HG03460 (cell line): ENCODE measurements at regions not wholly inside any gene's neighbourhood (a gene's known extent, or its start where the extent isn't known, plus 50 kb on each side); places are given as distances from the start of the nearest gene placed in this dataset.
"Not testable (repeated sequence)": the region's sequence is repeated elsewhere in the genome, so short reads cannot be mapped to it uniquely, and the experiment has no call there.

Source experiments
- ATAC-seq: cut with Tn5 transposase; IDR thresholded peaks from one replicate; pipeline ENCODE4 v1.9.1; 2021; ENCODE audit not compliant: unreplicated experiment

DNA sequence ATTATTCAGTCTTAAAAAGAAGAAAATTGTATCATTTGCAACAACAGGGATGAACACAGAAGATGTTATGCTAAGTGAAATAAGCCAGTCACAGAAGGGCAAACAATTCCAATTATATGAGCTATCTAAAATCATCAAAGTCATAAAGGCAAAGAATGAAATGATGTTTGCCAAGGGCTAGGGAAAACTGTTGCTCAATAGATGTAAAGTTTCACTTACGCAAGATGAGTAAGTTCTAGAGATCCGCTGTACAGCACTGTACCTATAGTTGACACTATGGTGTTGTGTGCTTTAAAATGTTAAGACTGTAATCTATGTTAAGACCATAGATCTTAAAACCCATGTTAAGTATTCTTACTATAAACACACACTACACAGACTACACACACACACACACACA, 904.6 kb upstream of the LRRN3 start:
- ATAC-seq: no peak

DNA sequence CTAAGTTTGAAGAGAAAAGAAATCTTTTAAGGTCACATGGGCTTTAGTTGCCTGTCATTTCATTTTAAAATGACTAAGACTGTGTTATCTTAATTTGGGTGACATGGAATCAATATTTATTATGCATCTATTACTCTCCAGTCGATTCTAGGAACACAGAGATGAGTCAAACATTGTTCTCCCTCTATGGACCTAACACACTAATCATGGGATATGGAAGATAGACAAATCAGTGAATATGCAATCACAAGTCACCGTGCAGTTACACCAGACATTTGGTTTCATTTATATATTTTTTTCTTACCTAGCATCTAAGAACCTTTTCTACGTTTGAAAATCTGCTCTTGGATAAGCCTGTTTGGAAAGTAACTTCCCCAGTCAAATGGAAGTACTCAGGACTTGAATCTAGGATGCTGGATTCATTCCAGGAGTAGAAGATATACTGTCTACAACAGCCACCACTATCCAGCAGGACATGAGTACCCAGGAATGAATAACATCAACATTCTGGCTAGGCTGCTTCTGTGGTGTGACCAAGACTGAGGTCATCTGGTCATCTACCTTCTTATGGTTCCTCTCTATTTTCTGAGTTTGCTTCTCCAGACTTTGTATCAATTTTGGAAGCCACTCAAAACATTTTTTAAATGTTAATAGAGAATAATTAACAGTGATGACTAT, 902.9 kb upstream of the LRRN3 start:
- no peak for ATAC-seq

DNA sequence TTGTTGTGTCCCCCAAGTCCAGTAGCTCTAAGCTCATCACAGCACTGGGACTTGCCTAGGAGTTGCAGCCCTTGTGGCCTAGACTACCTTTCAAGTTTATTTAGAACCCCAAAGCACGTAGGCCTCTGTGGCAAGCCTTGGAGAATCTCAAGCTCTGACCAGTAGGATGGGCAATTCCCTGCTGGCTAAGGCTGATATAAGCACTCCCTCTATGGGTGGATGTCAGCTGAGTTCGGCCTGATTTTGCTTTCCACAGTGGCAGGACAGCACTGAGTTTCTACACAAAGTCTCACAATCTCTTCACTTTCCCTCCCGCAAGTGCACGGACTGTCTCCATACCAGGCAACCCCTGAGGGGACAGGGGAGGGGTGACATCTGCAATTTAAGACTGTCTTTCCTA, 886.4 kb upstream of the LRRN3 start:
- no peak for ATAC-seq

DNA sequence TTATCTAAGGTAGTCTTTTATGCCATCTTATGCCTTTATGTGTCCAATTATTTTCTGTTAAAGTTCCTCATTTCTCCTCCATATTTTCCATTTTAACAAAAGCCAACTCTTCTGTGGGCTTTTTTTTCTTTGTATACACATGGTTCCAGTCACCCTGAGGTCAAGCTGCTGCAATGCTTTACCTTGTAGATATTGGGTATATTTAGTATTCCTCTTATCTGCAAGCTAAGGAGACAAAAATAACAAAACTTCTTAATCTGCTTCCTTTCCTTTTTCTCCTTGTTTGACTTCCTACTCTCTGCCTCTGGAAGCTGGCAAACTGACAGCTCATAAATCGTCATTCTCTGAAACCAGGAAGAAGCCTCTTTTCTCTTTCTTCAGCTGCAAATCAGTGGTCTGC, 885.0 kb upstream of the LRRN3 start:
- ATAC-seq: no peak

GRCh38 chr7:110209884-110210283, 881.0 kb upstream of the LRRN3 start:
- ATAC-seq: no peak

DNA sequence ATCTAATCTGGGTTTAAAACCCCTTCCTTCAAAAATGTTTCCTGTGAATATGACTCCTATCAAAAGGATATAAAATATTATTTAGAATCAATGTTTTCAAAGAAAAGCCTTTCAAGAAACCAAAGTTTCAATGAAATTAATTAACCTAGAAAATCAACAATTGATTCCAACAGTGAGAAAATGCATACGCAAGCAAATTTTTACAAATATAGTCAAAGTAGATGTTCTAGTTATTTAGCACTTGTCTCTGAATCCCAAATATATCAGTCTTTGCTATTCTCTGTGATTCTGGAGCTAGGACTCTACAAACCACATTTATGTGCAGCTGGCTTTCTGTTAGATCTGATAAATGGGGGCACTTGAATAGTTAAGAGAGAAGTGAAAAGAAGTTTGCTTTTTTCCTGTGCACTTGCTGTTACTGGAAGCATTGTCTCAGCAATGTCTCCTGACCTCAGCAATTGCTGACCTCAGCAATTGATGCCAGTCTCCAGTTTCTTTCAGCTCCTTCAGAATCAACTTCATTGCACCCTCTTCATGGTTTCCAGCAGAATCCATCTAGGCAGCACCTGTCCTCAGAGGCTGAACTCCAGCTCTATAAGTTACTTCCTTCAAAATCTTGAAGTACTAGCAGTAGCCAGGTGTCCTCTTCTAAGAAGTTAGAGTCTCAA, 879.9 kb upstream of the LRRN3 start:
- no peak for ATAC-seq

DNA sequence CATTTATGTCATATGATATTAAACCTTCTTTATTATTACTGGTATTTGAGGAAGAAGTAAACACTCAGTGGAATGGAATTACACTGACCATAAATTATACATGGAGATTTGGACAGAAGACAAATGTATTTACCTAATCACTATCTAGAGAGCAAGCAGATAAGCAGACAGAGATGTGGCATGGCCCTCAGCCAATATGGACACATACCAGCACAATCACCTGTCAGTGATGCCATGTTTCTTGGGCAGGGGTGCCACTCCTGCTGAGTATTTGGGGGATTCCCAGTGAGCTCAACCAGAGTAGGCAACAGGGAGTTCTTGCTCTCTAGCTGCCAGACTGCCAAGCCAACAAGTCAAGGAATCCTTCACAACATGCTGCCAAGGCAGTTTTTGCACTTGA, 866.3 kb upstream of the LRRN3 start:
- no peak for ATAC-seq

GRCh38 chr7:110246118-110246517, 844.8 kb upstream of the LRRN3 start:
- ATAC-seq: no peak

DNA sequence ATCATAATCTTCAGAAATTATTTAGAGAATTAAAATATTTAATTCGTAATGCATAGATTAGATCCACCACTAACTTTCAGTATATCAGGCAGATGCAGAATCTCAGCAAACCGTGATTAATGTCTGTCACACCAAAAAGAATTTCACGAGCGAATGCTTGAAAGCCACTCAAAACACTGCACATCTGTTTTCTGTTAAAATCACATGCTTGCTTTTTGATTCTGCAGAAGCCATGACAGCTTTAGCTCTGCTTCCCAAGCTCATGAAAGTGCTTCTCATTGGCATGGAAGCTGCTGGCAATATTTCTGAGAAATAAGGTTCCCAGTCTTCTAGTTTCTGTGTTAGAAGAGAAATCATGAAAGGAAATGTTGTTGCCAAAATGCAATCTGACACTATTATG, 837.8 kb upstream of the LRRN3 start:
- ATAC-seq: no peak

DNA sequence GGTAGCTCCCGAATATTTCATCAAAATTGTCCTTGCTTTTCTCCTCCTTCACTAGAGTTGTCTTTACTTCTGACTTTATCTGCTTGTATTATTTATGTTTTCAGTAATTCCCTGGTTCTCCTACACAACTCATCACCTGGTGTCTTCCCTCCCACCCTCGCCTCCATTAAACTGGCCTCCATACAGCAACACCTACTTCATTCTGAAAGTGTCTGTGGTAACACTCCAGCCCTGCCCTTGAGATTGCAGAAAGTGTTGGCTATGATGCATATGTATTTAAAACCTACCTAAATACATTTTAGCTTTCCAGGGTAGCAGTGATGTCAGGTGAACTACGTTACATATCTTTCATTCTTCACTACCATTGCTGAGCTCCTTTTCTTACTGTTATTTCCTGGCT, 833.3 kb upstream of the LRRN3 start:
- no peak for ATAC-seq

DNA sequence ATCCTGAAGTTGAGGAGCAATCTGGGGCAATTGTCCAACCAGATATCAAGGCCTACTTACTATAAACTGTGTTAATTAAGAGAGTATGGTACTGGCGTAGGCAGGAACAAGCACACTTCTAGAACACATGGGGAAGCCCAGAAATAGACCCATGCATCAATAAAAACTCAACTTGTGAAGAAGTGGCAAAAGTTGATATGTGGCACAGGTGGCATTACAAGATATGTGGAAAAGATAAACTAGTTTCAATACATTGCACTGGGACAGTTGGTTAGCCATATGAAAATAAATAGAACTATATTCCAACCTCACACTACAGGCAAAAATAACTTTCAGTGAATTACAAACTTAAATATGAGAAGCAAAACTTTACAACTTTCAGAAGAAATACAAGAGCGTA, 828.7 kb upstream of the LRRN3 start:
- no peak for ATAC-seq

GRCh38 chr7:110264288-110264687, 826.6 kb upstream of the LRRN3 start:
- no peak for ATAC-seq

DNA sequence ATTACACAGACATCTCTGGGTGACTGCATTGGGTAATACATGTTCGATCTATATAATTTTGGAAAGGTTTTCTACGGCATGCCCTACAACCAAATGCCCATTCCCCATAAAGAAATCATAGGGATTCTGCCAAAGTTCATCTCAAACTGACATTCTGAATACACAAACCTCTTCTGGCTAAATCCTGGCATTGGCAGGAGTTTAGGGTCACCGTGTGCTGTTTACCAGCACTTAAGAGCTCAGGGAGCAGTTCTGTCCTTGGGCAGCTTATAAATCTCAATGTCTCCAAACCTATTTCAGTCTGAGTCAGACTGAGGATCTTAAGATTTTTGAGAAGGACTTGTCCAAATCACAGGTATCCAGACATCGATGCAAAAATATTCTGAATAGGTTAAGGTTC, 809.6 kb upstream of the LRRN3 start:
- no peak for ATAC-seq

GRCh38 chr7:110283056-110283455, 807.9 kb upstream of the LRRN3 start:
- ATAC-seq: no peak

- ATAC-seq: no peak
These were observed 799.5 kb upstream of the LRRN3 start for GRCh38 chr7:110291430-110291829.

DNA sequence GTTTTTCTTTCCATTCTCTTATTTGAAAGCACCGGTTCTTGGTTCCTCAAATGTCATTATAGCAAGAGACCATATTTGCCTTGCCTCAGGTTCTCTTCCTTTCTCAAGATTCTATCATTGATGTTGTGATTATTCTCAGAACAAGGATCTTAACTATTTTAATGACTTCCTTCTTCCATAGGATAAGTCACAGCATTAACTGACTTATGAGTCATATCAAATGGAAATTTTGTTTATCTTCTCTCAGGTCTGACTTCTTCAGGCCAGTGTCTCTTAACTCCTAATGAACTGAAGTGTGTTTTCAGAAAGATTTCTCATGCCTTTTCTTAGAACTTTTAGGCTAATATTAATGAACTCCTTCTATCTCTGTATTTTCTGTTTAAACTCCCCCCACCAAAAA, 794.6 kb upstream of the LRRN3 start:
- ATAC-seq: no peak

GRCh38 chr7:110307776-110308175, 783.2 kb upstream of the LRRN3 start:
- no peak for ATAC-seq

DNA sequence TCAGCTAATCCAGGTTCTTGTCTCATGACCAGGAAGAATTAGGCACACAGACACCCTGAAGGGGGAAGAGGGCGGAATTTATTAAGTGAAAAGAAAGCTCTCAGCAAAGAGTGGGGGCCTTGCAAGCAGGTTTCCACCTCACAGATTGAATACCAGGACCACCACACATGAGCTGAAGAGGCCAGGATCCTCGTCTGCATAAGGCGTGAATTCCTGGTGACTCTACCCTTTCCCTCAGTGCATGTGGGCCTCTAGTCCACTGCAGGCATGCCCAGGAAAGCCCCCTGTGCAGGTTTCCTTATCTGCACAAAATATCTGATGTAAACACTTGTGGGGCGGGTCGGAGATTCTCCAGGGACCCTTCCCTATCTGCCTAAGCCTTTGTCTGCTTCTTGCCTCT, 782.1 kb upstream of the LRRN3 start:
- no peak for ATAC-seq

DNA sequence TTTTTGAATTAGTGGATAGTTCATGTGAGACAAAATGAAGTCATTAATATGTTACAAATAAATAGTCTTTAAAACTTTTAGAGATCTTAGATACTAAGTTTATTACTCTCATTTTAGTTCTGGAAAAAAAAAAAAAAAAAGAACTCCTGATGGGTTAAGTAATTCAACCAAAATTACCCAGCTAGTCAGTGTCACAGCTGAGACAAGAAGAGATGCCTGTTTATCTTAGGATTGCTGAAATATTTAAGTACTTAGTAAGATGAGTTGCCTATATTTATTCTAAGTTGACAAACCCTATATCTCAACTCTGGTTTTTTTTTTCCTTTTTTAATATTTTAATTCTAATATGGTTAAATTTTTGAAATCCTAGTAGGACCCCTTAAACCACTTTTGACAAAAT, 781.0 kb upstream of the LRRN3 start:
- no peak for ATAC-seq

- no peak for ATAC-seq
These were observed 779.4 kb upstream of the LRRN3 start for GRCh38 chr7:110311556-110311955.

DNA sequence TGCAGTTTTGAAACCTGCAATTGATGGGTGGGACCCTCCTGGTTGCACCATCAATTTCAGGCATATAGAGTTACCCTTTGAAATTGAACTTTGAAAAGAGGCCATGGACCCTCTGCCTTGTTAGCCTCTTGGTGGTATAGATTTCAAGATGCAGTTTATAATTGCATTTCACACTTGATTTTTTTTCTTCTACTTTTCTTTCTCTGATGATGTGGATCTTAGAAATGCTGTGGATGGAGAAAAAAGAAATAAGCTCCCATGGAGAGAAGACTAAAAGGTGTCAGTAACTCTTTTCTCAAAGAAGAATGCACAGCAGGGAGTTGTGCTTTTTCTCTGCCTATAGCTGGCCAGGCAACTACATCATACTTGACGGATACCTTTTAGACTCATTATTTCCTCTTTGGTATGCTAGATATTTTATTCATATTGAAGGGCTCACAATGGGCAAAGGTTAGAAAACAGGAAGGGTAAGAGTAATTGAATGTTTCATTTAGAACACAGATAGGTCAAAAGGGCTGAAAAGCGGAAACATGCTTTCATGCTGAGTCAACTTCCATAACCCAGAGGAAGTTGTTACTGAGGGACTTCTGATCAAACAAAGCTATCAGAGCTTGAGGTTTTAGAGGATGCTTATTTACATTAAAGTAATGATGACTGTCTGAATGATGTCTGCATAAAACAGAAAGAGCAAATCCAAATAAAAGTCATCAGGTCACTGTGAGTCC, 773.2 kb upstream of the LRRN3 start:
- ATAC-seq: no peak

- ATAC-seq: not testable (repeated sequence)
These were observed 770.6 kb upstream of the LRRN3 start for GRCh38 chr7:110320285-110320684.
